Endothelial cell of umbilical vein (primary cell): ENCODE measurements at regions not wholly inside any gene's neighbourhood (a gene's known extent, or its start where the extent isn't known, plus 50 kb on each side); places are given as distances from the start of the nearest gene placed in this dataset.

ENCODE experiments used
- BruUV-seq: library from RNA; stranded (reverse); fragments of 400-500 nt; replicated peaks from 2 replicates; lab custom pipeline; 2021; lab: Mats Ljungman, UMichigan
- CTCF ChIA-PET: fragments of 300-600, 350-600 bp; sonication (Branson Sonifier 250); formaldehyde crosslinking; loops from one replicate; lab custom pipeline; 2021; ENCODE audit warnings: antibody characterized with exemption, inconsistent platforms; lab: Charles Lee
- POLR2A ChIA-PET: fragments of 300-600, 350-600 bp; sonication (Branson Sonifier 250); formaldehyde crosslinking; loops from one replicate; lab custom pipeline; 2021; ENCODE audit warnings: antibody characterized with exemption, inconsistent platforms; lab: Charles Lee
- DNase-seq: peaks from one replicate; pipeline ENCODE4 v3.0.0-alpha.2; 2011; ENCODE audit warnings: low read depth, low spot score
- FAIRE-seq: peaks from 2 replicates; lab custom pipeline; 2011; peaks lifted over from hg19 to GRCh38; lab: Jason Lieb, UNC
- H2AFZ ChIP-seq: 2 replicates; pipeline ENCODE4 v1.6.0; 2012; ENCODE audit warnings: low read depth, low read length, control low read depth, inconsistent platforms
- H3K27ac ChIP-seq: 2 replicates; pipeline ENCODE4 v1.5.1; 2011; ENCODE audit warnings: low read depth, mild to moderate bottlenecking, control low read depth, low read length, moderate library complexity; ENCODE audit not compliant: insufficient read depth
- H3K27me3 ChIP-seq, 2 experiments: 2 replicates each; pipeline versions ENCODE4 v1.6.0 to v1.6.1; 2011; ENCODE audit warnings: low read length in 2 of 2, mixed read lengths in 1 of 2; ENCODE audit not compliant: control insufficient read depth in 2 of 2, insufficient read depth in 2 of 2
- H3K36me3 ChIP-seq, 2 experiments: 2 replicates in 1 of 2; 3 replicates in 1 of 2; pipeline ENCODE4 v1.5.1; 2011; ENCODE audit warnings: low read length in 2 of 2, mild to moderate bottlenecking in 1 of 2, moderate library complexity in 1 of 2; ENCODE audit not compliant: control insufficient read depth in 2 of 2, insufficient read depth in 2 of 2; ENCODE audit errors: extremely low read depth in 1 of 2
- H3K4me1 ChIP-seq: 3 replicates; pipeline ENCODE4 v1.5.1; 2011; ENCODE audit warnings: mild to moderate bottlenecking, low read length; ENCODE audit not compliant: control insufficient read depth, insufficient read depth; ENCODE audit errors: extremely low read depth
- H3K4me2 ChIP-seq: 2 replicates; pipeline ENCODE4 v1.6.1; 2011; ENCODE audit warnings: low read length, control low read depth, mixed read lengths; ENCODE audit not compliant: insufficient read depth
- H3K4me3 ChIP-seq, 3 experiments: fragments of 200-600 bp in 1 of 3; sonication (generic), shearing (Covaris generic) in 1 of 3; replicated peaks in 1 of 3; 2 replicates each; pipeline ENCODE4 v1.5.1; 2011 to 2016; ENCODE audit warnings: control low read depth in 3 of 3, low read length in 3 of 3, mild to moderate bottlenecking in 2 of 3, inconsistent platforms in 1 of 3, low read depth in 1 of 3, moderate library complexity in 1 of 3; ENCODE audit not compliant: insufficient read depth in 1 of 3
- H3K79me2 ChIP-seq: 2 replicates; pipeline ENCODE4 v1.6.0; 2012; ENCODE audit warnings: low read length, inconsistent platforms; ENCODE audit not compliant: control insufficient read depth, insufficient read depth
- H3K9ac ChIP-seq: replicated peaks from 2 replicates; pipeline ENCODE3; 2011; ENCODE audit warnings: low read length, control low read depth; ENCODE audit not compliant: insufficient read depth; ENCODE audit errors: extremely low read depth
- H3K9me1 ChIP-seq: replicated peaks from 3 replicates; pipeline ENCODE4 v1.6.0; 2011; ENCODE audit warnings: mild to moderate bottlenecking, low read length; ENCODE audit not compliant: control insufficient read depth, insufficient read depth; ENCODE audit errors: extremely low read depth
- H3K9me3 ChIP-seq: replicated peaks from 2 replicates; pipeline ENCODE4 v1.5.1; 2012; ENCODE audit warnings: low read length, inconsistent platforms; ENCODE audit not compliant: control insufficient read depth, insufficient read depth
- H4K20me1 ChIP-seq: replicated peaks from 2 replicates; pipeline ENCODE3; 2011; ENCODE audit warnings: mild to moderate bottlenecking, low read length; ENCODE audit not compliant: control insufficient read depth, insufficient read depth; ENCODE audit errors: extremely low read depth
- CTCF ChIP-seq, 2 donors: IDR thresholded peaks; 1 replicate in 1 of 2; 2 replicates in 1 of 2; pipeline ENCODE4 v1.5.1; 2011; ENCODE audit warnings: low read length in 2 of 2, mild to moderate bottlenecking in 2 of 2, moderate library complexity in 2 of 2, control low read depth in 1 of 2, inconsistent platforms in 1 of 2, low read depth in 1 of 2; ENCODE audit not compliant: insufficient read depth in 1 of 2; ENCODE audit errors: extremely low read depth in 1 of 2
- EZH2 ChIP-seq: IDR thresholded peaks from 2 replicates; pipeline ENCODE4 v1.6.1; 2012; ENCODE audit warnings: borderline replicate concordance, low read depth, mild to moderate bottlenecking, moderate library complexity, low read length, inconsistent platforms; ENCODE audit not compliant: severe bottlenecking
- FOS ChIP-seq: IDR thresholded peaks from 2 replicates; pipeline ENCODE4 v1.6.1; 2011; ENCODE audit warnings: mild to moderate bottlenecking, low read length, moderate library complexity, borderline replicate concordance; ENCODE audit not compliant: insufficient read depth
- GATA2 ChIP-seq: IDR thresholded peaks from 2 replicates; pipeline ENCODE4 v1.7.0; 2011; ENCODE audit warnings: low read depth, mild to moderate bottlenecking, moderate library complexity, mixed read lengths, low read length; ENCODE audit not compliant: insufficient read length, insufficient read depth
- JUN ChIP-seq: IDR thresholded peaks from 2 replicates; pipeline ENCODE4 v1.6.1; 2011; ENCODE audit warnings: borderline replicate concordance, low read depth; ENCODE audit not compliant: insufficient read length, insufficient read depth
- MAX ChIP-seq: IDR thresholded peaks from 2 replicates; pipeline ENCODE4 v1.6.1; 2011; ENCODE audit not compliant: insufficient read depth, insufficient read length
- MYC ChIP-seq: IDR thresholded peaks from one replicate; pipeline ENCODE4 v1.6.1; 2011; ENCODE audit warnings: mild to moderate bottlenecking, low read depth, low read length
- POLR2A ChIP-seq: IDR thresholded peaks from 2 replicates; pipeline ENCODE4 v1.6.1; 2012; ENCODE audit warnings: low read depth, mild to moderate bottlenecking, control low read depth, low read length
- POLR2AphosphoS5 ChIP-seq: IDR thresholded peaks from 2 replicates; pipeline ENCODE4 v1.6.1; 2012; ENCODE audit warnings: low read depth, mild to moderate bottlenecking, control low read depth, low read length, moderate library complexity; ENCODE audit not compliant: insufficient read depth
- dilution Hi-C: fragments of 300-500 bp; cut with MboI; formaldehyde crosslinking; loops from one replicate; pipeline ENCODE4 v1.15.0; 2019; ENCODE audit warnings: low sequenced_read_pairs; ENCODE audit not compliant: extremely low pct_ligation_motif_present
- intact Hi-C: fragments of 100-400 bp; cut with micrococcal nuclease; formaldehyde crosslinking; loops from one replicate; pipeline ENCODE4 v1.10.0; 2022

- POLR2A ChIA-PET, result no interaction called here
- no peak for FAIRE-seq
These were observed 66.6 kb upstream of the ARL8B start for GRCh38 chr3:5055357-5056110.

More at GRCh38 chr3:5055357-5056110, 66.6 kb upstream of the ARL8B start:
- H3K9me1 ChIP-seq, result no peaks in the 10 kb centered on the region
- intact Hi-C loops, result no loop called here
- TF ChIP-seq FOS (no peak), POLR2AphosphoS5 (no peak), EZH2 (no peak), CTCF (IDR thresholded peaks at IDR 0.05; ENCODE audit: extremely low read depth in 1 of 2, insufficient read depth in 1 of 2, low read depth in 1 of 2, low read length in 2 of 2) (no peak), JUN (no peak), POLR2A (no peak), GATA2 (no peak), MYC (no peak), MAX (no peak)
- no peak for DNase-seq
- no peaks in the 10 kb centered on the region for H4K20me1 ChIP-seq
- no peaks in the 10 kb centered on the region for H3K36me3 ChIP-seq
- CTCF ChIA-PET, result interaction anchor here (0.7 to 11.5 kb wide), 7 partner anchors 75 to 399 kb away, joined by 3 to 382 read pairs (median 4); no protein-coding TSS in a partner anchor
- H3K9me3 ChIP-seq, result no peaks in the 10 kb centered on the region
- dilution Hi-C loops, result no loop called here
- H3K4me2 ChIP-seq, result no peak overlapping the region
- H3K9ac ChIP-seq, result no peak overlapping the region
- H3K4me3 ChIP-seq, result no peak overlapping the region
- H3K79me2 ChIP-seq, result no peaks in the 10 kb centered on the region
- H2AFZ ChIP-seq, result no peak overlapping the region
- BruUV-seq, result no TSS peak
- H3K27me3 ChIP-seq, result no peaks in the 10 kb centered on the region
- no peak overlapping the region for H3K27ac ChIP-seq
- H3K4me1 ChIP-seq, result no peaks in the 10 kb centered on the region
